Heart right ventricle (tissue), 16 donors: ENCODE measurements at regions not wholly inside any gene's neighbourhood (a gene's known extent, or its start where the extent isn't known, plus 50 kb on each side); places are given as distances from the start of the nearest gene placed in this dataset.
A peak's percentile ranks its signal among the peaks of the same experiment; 100 is the strongest.

Source experiments
- ATAC-seq, 8 donors: fragments of 200-7000 bp; cut with Tn5 transposase; one replicate each; pipeline ENCODE4 v1.9.1; 2020; ENCODE audit warnings: mild to moderate bottlenecking in 8 of 8, moderate library complexity in 8 of 8, moderate number of reproducible peaks in 1 of 8
- DNase-seq, 2 donors: peaks; one replicate each; pipeline ENCODE4 v3.0.0-alpha.2; 2020
- H3K27ac ChIP-seq, 10 donors: fragments of 200-600 bp; sonication (generic) in 2 of 10; one replicate each; pipeline versions ENCODE4 v1.5.0 to v1.8.0; 2020 to 2022; ENCODE audit warnings: mild to moderate bottlenecking in 3 of 10
- H3K27me3 ChIP-seq, 7 donors: fragments of 200-600 bp; one replicate each; pipeline ENCODE4 v1.8.0; 2021 to 2022; ENCODE audit warnings: mild to moderate bottlenecking in 2 of 7
- H3K36me3 ChIP-seq, 9 donors: fragments of 200-600 bp; sonication (generic) in 1 of 9; one replicate each; pipeline versions ENCODE4 v1.5.0 to v1.8.0; 2020 to 2022; ENCODE audit warnings: mild to moderate bottlenecking in 2 of 9
- H3K4me1 ChIP-seq, 9 donors: fragments of 200-600 bp; sonication (generic) in 1 of 9; one replicate each; pipeline versions ENCODE4 v1.5.0 to v1.8.0; 2020 to 2022; ENCODE audit warnings: mild to moderate bottlenecking in 4 of 9
- H3K4me3 ChIP-seq, 10 donors: fragments of 200-600 bp; sonication (generic) in 2 of 10; one replicate each; pipeline versions ENCODE4 v1.5.0 to v1.8.0; 2020 to 2022; ENCODE audit warnings: mild to moderate bottlenecking in 7 of 10, moderate library complexity in 2 of 10
- H3K9me3 ChIP-seq, 11 donors: fragments of 200-600 bp in 10 of 11; sonication (generic) in 2 of 11; one replicate each; pipeline versions ENCODE4 v1.5.0 to v1.8.0; 2013 to 2022; ENCODE audit warnings: mild to moderate bottlenecking in 2 of 11, control low read depth in 1 of 11, moderate library complexity in 1 of 11
- WGBS, 2 donors: extraction: QIAGEN DNeasy Blood & Tissue Kit; methylation state at CpG; one replicate each; pipeline ENCODE4 v1.1.7; 2013; ENCODE audit warnings: inconsistent platforms in 1 of 2; 5-methylcytosine and 5-hydroxymethylcytosine counted together
- intact Hi-C, 10 donors: fragments of 100-400 bp; cut with DNase I; formaldehyde crosslinking; loops; one replicate each; pipeline versions ENCODE4 v1.11.1 to v1.14.2; 2022
- TF ChIP-seq, protein P1 (sequence below), 9 donors: fragments of 200-600 bp; sonication (generic) in 2 of 9; IDR thresholded peaks; one replicate each; pipeline versions ENCODE4 v1.5.0 to v1.8.0; 2021 to 2022; ENCODE audit warnings: antibody characterized with exemption in 9 of 9, mild to moderate bottlenecking in 5 of 9, moderate library complexity in 1 of 9
- donor health status: Arrhythmogenic right ventricular cardiomyopathy.
- donor health status: ischemic (EF 13 %, LVEDD 7.1; RV severe dilation, severe dysfunction).
- donor health status: healthy with polysubstance abuse.
- donor health status: DM: no; HTN: yes; CAD: no.
- donor health status: DM: no; HTN: no; CAD: no.
- donor health status: ischemic (EF 25% LVEDD 6.9; RV normal size, moderate dysfunction).
- donor health status: ischemic (EF 25% LVEDD 5.7; RV mildly dilated, moderate dysfunction).
- donor health status: healthy.
- donor health status: DM: yes; HTN: yes; CAD: no.
- donor health status: Ischemic cardiomyopathy.
- donor health status: ischemic (EF 35%, LVEDD 5.7; RV mildly dilated, moderate dysfunction).
- donor health status: nonischemic (EF 11% LVEDD 7.7; RV severe dilation, severe dysfunction).
- donor health status: DM: yes; HTN: yes; CAD: no.
- donor health status: PGD.
- donor health status: ischemic (EF 29% LVEDD 5.4; RV normal size, mild dysfunction).
- donor health status: nonischemic (EF 23%, LVEDD 6.1; RV moderate dilation, normal function).

DNA sequence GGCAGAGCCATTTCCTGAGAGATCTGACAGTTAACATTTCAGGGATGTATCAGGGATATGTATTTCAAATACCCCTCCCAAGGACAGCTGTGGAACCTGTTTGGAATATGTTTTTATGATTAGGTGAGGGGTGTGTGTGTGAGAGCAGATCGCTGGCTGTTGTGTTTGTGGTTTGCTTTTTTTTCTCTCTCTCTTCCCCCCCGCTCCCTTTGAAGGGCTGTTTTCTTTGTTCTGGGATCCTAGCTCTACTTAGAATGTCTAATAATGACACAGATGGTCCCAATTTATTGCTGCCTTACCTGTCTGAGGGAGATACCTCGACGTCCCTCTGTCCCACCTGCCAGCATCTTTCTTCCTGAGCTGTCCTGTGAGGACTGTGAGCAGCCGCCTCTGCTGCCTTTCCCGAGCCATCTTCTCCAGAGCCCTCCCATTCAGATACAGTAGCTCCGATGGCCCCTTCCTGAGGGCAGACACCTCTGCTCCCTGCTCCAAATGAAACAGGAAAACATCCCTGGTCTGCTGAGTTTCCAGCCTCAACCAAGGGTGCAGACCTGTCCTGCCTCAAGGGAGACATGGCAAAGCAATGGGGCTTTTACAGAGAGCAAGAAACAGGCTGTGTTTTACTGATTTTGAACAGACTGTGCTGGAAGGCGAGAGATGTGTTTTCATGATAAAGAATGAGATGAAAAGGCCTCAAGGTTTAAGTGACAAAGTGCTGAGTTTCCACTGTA lies 138.0 kb upstream of the TNR start:
- H3K27ac ChIP-seq = no peak overlapping the region
- no peaks in the 10 kb centered on the region for H3K36me3 ChIP-seq
- intact Hi-C loops = loop anchor here in 6 of 10 donors (10.0 kb wide), 5 partner anchors 137 to 727 kb away; partner anchors contain the start of gene TNR (in 1 of the 6)
- no peak for DNase-seq
- peak in 1 of 8 donors; percentile 24 for ATAC-seq
- no peak overlapping the region for H3K4me3 ChIP-seq
- H3K9me3 ChIP-seq = no peaks in the 10 kb centered on the region
- 46 to 60% methylated on average over 8 of the region's 8 CpGs for WGBS, 2 donors
- TF ChIP-seq, protein P1, sequence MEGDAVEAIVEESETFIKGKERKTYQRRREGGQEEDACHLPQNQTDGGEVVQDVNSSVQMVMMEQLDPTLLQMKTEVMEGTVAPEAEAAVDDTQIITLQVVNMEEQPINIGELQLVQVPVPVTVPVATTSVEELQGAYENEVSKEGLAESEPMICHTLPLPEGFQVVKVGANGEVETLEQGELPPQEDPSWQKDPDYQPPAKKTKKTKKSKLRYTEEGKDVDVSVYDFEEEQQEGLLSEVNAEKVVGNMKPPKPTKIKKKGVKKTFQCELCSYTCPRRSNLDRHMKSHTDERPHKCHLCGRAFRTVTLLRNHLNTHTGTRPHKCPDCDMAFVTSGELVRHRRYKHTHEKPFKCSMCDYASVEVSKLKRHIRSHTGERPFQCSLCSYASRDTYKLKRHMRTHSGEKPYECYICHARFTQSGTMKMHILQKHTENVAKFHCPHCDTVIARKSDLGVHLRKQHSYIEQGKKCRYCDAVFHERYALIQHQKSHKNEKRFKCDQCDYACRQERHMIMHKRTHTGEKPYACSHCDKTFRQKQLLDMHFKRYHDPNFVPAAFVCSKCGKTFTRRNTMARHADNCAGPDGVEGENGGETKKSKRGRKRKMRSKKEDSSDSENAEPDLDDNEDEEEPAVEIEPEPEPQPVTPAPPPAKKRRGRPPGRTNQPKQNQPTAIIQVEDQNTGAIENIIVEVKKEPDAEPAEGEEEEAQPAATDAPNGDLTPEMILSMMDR (IDR thresholded peaks at IDR 0.05) = no peak
- H3K4me1 ChIP-seq = peaks cover 0 to 10% (median 0%) of the 10 kb centered on the region in 9 donors
- H3K27me3 ChIP-seq = no peaks in the 10 kb centered on the region

DNA sequence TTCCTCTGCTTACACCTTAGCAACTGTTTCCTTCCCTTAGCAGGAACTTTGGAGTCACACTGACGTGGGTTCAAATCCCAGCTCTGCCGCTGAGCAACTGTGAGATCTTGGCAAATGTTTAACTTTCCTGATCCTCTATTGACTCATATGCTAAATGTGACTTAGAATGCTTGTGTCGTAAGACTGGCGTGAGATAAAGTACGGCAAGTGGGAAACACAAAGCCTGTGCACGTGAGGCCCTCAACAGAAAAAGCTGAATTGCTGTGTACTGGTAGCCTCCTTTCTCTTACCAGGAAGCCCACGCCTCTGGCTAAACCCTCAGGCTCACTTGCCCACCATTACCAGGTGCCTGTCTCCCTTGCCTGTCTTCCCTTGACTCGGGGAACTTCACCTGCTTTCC lies 135.4 kb upstream of the TNR start:
- H3K4me3 ChIP-seq = no peak overlapping the region
- TF ChIP-seq, protein P1 (IDR thresholded peaks at IDR 0.05) = no peak
- intact Hi-C loops = loop anchor here in 1 of 10 donors (10.0 kb wide), 1 partner anchor 394 kb away; no protein-coding TSS in a partner anchor
- ATAC-seq (no peak), DNase-seq (no peak)
- H3K9me3 ChIP-seq = no peaks in the 10 kb centered on the region
- 87 to 88% methylated on average over 8 of the region's 8 CpGs for WGBS, 2 donors
- no peak overlapping the region for H3K27ac ChIP-seq
- H3K4me1 ChIP-seq = no peaks in the 10 kb centered on the region
- no peaks in the 10 kb centered on the region for H3K27me3 ChIP-seq
- H3K36me3 ChIP-seq = no peaks in the 10 kb centered on the region

DNA sequence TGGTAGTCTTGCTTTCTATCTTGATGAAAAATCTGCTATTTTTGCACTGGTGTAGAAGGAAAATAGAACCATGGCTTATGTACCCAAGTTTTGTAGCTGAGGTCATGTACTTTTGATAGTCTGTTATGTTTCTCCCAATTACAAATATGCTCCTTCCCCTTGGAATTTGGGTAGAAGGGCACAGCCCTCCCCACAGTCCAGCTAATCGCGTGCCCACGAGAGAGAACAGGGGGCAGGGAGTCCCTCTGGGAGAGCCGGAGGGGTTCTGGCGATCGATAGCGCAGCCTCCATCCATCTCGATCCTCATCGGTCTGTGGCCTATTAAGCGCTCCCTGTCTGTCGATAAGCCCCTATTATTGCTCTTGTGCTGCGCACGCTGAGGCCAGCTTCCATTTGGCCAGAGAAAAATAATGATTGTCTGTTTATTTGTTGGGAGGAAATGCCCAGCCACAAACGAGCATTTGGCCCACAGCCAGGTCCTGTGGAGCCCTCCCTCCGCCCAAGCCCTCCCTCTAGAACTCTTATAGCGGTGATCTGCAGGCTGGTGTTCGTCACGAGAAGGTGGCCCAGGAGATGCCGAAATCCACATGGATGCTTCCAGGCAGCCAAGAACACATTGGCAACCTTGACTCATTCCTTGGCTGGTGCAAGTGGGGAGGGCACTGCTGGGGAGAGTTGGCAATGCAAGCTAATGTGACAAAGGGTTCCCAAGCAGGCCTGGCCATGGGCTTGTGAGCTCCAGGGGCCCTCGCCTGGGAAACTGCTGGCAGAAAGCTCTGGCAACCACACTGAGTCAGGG lies 134.7 kb upstream of the TNR start:
- DNase-seq (no peak), ATAC-seq (peak in 2 of 8 donors; percentile 36 to 60)
- no peaks in the 10 kb centered on the region for H3K27me3 ChIP-seq
- H3K9me3 ChIP-seq = no peaks in the 10 kb centered on the region
- intact Hi-C loops = loop anchor here in 1 of 10 donors (10.0 kb wide), 1 partner anchor 393 kb away; no protein-coding TSS in a partner anchor
- no peaks in the 10 kb centered on the region for H3K4me1 ChIP-seq
- no peaks in the 10 kb centered on the region for H3K36me3 ChIP-seq
- no peak overlapping the region for H3K27ac ChIP-seq
- no peak overlapping the region for H3K4me3 ChIP-seq
- TF ChIP-seq, protein P1 (IDR thresholded peaks at IDR 0.05) = no peak
- WGBS, 2 donors = 88 to 90% methylated on average over 20 of the region's 20 CpGs

DNA sequence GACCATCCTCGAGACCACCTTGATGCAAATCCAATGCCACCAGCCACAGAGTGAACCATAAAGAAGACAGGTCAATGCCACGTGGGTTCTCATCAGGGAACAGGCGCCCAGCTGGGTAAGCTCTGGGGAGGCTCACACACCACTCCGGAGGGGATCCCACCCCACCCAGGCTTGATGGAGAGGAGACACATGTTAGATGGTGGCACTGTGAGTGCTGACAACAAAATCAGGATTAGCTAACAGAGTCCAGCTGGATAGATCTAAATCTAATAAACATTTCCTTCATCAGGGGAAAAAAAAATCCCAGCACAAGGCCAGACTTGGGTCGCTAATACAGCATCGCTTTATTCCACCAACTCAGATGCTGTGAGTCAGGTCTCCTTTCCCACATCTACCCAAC lies 132.2 kb upstream of the TNR start:
- H3K36me3 ChIP-seq = no peaks in the 10 kb centered on the region
- WGBS, 2 donors = 92 to 95% methylated on average over 6 of the region's 6 CpGs
- peaks cover 0 to 12% (median 0%) of the 10 kb centered on the region in 9 donors for H3K4me1 ChIP-seq

More for the DNA sequence above, 132.2 kb upstream of the TNR start:
- TF ChIP-seq, protein P1 (IDR thresholded peaks at IDR 0.05) = no peak
- DNase-seq (no peak), ATAC-seq (no peak)
- Histone ChIP-seq H3K9me3 (no peaks in the 10 kb centered on the region), H3K27ac (no peak overlapping the region), H3K4me3 (no peak overlapping the region), H3K27me3 (no peaks in the 10 kb centered on the region)
- intact Hi-C loops = loop anchor here in 1 of 10 donors (10.0 kb wide), 1 partner anchor 391 kb away; no protein-coding TSS in a partner anchor
